Astrocyte of the cerebellum (primary cell): ENCODE measurements at regions not wholly inside any gene's neighbourhood (a gene's known extent, or its start where the extent isn't known, plus 50 kb on each side); places are given as distances from the start of the nearest gene placed in this dataset.

ENCODE experiments used
- DNase-seq: peaks from one replicate; pipeline ENCODE4 v3.0.0-alpha.2; 2011; ENCODE audit warnings: low read depth
- H3K4me3 ChIP-seq: 2 replicates; pipeline ENCODE4 v1.5.1; 2011; ENCODE audit warnings: mild to moderate bottlenecking, low read depth, low read length, moderate library complexity
- CTCF ChIP-seq: IDR thresholded peaks from 2 replicates; pipeline ENCODE4 v1.5.1; 2012; ENCODE audit warnings: low read length, low read depth, moderate library complexity, mild to moderate bottlenecking; ENCODE audit errors: missing control alignments
- in situ Hi-C: cut with HindIII; loops from 2 replicates; pipeline ENCODE4 v1.10.0; 2017; ENCODE audit warnings: low sequenced_read_pairs

GRCh38 chr18:44452346-44452745, 228.3 kb upstream of the SETBP1 start:
- in situ Hi-C loops: no loop called here
- TF ChIP-seq CTCF: no peak
- no peak for DNase-seq
- no peak overlapping the region for H3K4me3 ChIP-seq

GRCh38 chr18:44453505-44453904, 227.2 kb upstream of the SETBP1 start:
- no peak for TF ChIP-seq CTCF
- H3K4me3 ChIP-seq: no peak overlapping the region
- DNase-seq: no peak
- in situ Hi-C loops: no loop called here

- H3K4me3 ChIP-seq: no peak overlapping the region
- DNase-seq: peak; percentile 45
- peak; percentile 33 for TF ChIP-seq CTCF
- in situ Hi-C loops: no loop called here
These were observed 221.9 kb upstream of the SETBP1 start for GRCh38 chr18:44458777-44459176.

GRCh38 chr18:44464398-44465180, 216.1 kb upstream of the SETBP1 start:
- no peak for TF ChIP-seq CTCF
- H3K4me3 ChIP-seq: no peak overlapping the region
- DNase-seq: no peak
- in situ Hi-C loops: no loop called here

GRCh38 chr18:44465381-44465841, 215.3 kb upstream of the SETBP1 start:
- peak; percentile 70 for DNase-seq
- in situ Hi-C loops: no loop called here
- no peak overlapping the region for H3K4me3 ChIP-seq
- TF ChIP-seq CTCF: no peak

GRCh38 chr18:44466997-44467396, 213.7 kb upstream of the SETBP1 start:
- TF ChIP-seq CTCF: no peak
- in situ Hi-C loops: no loop called here
- H3K4me3 ChIP-seq: no peak overlapping the region
- no peak for DNase-seq
